A172 (cell line): ENCODE measurements at regions not wholly inside any gene's neighbourhood (a gene's known extent, or its start where the extent isn't known, plus 50 kb on each side); places are given as distances from the start of the nearest gene placed in this dataset.
"Not testable (repeated sequence)": the region's sequence is repeated elsewhere in the genome, so short reads cannot be mapped to it uniquely, and the experiment has no call there.

Experiments used
- DNase-seq: peaks from one replicate; pipeline ENCODE4 v3.0.0-alpha.2; 2015; ENCODE audit warnings: low spot score

DNA sequence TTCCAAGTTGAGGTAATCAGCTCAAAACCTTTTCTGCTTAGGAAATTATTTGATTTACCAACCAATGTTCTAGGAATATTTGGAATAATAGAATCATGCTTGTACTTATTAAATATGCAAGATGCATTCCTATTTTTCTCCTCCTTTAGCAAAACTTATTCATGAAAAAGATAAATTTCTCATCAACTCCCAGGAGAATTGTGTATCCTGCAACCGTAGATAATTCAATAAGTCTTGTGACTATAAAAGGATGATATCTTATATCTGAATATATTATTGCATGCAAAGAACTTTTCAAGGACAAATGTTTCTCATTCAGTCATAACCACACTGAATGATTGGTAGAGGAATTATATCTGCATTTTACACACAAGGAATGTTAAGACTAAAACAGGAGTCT, 84.9 kb upstream of the CCNG1 start:
- no peak for DNase-seq

DNA sequence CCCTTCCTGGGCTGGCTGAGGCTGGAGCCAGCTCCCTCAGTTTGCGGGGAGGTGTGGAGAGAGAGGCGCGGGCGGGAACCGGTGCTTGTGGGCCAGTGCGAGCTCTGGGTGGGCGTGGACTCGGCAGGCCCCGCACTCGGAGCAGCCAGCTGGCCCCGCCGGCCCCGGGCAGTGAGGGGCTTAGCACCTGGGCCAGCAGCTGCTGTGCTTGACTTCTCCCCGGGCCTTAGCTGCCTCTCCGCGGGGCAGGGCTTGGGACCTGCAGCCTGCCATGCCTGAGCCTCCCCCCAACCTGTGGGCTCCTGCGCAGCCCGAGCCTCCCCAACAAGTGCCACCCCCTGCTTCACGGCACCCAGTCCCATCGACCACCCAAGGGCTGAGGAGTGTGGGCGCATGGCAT, 81.6 kb upstream of the CCNG1 start:
- not testable (repeated sequence) for DNase-seq

DNA sequence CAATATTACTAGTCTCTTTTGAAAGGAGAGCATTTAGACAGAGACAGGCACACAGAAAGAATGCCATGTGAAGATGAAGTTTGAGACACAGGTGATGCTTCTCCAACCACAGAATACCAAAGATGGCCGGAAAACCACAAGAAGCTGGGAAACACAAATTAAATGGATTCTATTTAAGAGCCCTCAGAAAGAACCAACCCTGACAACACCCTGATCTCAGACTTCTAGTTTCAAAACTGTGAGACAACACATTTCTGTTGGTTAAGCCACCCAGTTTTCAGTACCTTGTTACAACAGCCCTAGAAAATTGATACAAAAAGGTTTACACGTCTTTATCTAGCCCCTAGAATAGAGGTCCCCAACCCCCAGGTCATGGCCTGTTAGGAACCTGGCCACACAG, 79.8 kb upstream of the CCNG1 start:
- no peak for DNase-seq

DNA sequence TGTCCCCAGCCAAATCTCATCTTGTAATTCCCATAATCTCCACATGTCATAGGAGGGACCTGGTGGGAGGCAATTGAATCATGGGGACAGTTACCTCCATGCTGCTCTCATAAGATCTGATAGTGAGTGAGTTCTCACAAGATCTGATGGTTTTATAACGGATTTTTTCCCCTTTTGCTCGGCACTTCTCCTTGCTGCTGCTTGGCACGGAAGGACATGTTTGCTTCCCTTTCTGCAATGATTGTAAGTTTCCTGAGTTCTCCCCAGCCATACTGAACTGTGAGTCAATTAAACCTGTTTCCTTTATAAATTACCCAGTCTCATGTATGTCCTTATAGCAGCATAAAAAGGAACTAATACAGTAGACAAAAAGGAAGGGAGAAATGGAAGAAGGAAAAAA, 76.7 kb upstream of the CCNG1 start:
- no peak for DNase-seq

DNA sequence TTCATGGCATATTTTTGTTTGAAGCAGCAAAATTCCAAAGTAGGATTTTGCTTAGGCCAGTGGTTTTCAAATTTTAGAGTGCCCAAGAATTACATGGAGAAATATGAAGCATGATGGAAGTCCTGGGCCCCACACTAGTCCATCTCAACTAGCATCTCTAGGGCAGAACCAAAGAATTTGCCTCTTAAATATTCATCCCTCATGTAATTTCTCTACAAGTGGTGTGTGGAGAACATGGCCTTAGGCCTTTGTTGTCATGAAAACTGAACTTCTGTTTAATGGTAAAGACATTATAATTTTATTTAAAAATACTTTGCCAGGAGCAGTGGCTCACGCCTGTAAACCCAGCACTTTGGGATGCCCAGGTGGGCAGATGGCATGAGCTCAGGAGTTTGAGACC, 75.9 kb upstream of the CCNG1 start:
- no peak for DNase-seq

DNA sequence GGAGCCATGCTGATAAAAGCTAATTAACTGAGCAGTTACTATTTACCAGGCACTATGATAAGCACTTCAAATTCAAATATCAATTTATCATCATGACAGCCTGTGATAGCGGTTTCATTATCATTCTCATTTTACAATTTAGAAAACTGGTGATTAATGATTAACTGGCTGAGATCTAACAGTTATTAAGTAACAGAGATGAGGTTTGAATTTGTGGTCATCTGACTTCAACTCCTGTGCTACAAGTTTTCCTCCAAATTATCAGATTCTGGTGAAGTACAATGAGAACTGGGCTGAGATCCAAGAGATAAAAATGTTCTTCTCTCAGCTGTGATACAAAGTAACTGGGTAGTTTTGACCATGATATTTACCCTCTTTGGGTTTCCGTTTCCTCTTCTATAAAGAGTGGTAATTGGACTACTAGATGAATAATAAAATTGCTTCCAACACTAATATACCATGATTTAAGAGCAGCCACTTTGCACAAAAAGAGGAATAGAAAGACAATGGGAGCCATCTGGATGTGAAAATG, 74.5 kb upstream of the CCNG1 start:
- DNase-seq = peak; percentile 16

DNA sequence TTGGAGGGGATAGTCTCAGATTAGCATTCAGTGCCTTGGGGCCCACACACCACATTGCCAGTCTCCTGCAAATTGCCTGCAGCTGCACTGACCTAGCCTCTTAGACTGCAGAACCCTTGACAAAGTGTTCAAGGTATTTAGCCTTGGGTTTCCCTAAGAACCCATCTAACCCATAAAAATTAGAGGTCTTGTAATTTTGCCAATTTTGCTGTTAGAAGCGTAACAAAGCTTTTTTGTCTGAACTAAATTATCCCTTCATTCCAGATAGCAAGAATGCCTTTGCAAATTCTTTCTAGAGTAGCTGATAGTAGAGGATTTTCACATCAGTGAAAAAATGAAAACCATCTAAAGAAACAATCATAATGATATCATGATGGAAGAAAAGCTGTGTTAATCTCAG, 74.0 kb upstream of the CCNG1 start:
- peak; percentile 12 for DNase-seq

DNA sequence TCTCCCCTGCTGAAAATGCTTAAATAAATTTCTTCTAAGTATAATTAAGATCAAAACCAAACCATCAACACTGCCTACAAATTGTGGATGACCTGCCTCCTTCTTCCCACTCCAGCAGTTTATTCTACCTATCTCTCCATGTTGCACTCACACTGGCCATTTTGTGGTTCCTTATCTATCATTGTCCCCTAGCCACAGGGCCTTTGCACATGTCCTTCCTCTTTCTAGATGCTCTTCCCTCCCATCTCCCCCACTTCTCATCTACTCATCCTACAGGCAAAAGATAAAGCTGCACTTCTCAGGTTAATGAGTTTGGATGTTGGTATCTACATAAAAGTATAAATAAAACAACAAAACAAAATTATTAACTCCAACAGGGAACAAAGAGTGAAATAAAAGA, 70.6 kb upstream of the CCNG1 start:
- no peak for DNase-seq

DNA sequence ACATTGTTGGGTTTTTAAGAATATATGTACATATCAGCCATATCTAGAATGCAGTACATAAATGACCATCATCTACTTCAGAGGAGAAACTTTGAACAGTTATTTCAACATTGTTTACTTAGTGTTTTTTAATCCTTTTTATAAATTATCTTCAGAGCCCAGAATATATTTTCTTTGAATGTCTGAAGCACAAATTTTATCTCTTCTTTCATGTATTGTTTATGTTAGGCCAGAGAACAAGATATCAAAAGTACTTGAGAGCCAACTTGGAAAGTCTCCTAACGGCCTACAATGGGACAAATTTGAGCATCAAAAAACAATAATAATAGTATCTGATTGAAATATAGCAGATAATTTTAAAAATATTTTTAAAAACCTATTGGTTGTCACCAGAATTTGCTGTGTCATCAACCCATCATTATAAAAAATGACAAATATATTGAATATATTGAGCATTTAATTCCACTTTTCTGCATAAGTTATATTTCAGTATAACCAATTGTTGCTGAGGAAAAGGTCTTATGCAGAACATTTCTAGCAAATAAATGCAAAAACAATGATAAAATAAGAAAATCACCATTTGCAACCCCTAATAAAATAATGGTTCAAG, 67.5 kb upstream of the CCNG1 start:
- no peak for DNase-seq

DNA sequence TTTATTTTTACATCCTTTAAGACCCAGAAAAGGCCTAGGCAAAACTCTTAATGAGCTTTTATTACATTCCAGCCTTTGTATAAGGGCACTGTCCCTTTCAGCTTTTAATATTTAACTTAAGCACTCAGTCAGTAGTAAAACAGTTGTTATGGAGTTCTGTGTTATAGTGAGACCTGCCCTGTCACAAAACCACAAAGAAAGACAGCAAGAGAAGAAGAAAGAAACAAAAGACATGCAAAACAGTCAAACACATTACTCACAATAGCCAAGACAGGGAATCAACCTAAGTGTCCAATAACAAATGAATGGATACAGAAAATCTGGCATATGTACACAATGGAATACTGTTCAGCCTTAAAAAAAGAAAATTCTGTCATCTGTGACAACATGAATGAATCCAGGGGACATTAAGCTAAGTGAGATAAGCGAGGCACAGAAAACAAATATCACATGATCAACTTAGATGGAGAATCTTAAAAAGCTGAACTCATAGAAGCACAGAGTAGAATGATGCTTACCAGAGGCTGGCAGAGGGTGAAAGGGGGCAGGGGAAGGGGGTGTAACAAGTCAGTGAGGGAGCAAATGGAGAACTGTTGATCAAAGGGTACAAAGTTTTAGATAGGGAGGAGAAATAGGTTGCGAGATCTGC, 63.8 kb upstream of the CCNG1 start:
- DNase-seq = no peak

DNA sequence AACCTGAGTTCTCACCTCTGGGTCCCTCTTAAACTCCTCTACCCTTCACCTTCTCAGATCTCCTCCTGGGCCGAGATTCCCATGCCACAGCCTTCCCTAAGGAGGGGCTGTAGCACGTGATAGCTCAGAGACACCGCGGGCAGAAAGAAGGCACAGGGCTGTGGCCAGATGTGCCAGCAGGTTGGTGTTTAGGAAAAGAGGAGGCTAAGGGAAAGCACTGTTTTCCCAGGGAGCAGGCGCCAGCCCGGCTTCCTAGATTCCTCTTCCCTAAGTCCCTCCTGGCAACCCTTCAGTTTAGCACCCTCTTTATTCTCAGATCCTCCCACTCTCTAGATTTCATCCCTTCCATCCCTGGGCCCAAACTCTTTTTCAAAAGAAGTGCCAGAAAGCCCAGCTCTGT, 59.4 kb upstream of the CCNG1 start:
- no peak for DNase-seq

DNA sequence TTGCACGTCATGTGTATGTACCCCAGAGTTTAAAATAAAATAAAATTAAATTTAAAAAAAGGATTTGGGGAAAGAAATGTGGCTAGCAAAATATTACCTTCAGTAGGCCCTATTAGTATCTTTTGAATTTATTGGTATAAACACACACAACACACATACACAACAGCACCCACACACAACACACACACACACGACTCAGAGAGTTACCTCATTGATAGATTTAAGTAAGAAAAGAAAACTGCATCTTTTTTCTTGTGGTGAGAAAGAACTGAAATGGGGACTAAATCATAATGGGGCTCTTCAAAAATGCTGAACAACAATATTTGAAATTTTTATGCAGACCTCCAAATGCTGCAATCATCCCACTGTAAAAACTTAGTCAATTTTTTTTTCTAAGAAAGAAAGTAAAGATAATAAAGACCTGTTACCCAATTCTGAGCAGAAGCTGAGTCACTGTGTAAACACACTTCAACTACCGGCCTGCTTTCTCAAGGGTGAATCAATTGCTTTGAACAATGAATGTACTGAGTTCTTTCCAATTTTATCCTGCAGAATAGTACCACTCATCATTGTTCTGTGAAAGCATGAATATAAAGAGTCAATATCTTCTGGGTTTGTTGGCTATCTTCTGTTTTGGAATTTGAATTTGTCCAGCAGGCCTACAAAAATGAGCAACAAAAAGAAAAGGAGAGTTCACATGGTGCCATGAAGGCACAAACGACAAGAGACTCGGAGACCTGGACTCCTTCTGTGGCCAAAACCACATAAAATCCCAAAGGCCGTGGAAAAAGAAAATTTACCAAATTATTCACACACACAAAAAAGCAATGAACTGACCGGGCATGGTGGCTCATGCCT, 57.9 kb upstream of the CCNG1 start:
- DNase-seq = peak; percentile 88

DNA sequence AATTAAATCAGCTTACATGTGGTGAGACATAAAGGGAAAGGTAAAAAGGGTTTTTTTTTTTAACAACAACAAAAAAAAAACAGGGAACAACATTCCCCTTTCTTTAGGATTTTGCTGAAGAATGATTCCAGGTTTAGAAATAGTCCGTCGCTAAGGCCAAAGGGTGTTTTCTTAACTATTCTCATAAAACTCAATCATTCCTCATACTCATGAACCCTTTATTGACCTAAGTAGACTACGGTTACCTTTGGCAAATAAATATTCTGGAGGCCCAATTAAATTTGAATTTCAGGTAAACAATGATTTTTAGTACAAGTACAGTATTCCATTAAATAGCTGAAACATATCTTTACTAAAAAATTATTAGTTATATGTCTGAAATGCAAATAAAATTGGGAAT, 55.6 kb upstream of the CCNG1 start:
- no peak for DNase-seq

DNA sequence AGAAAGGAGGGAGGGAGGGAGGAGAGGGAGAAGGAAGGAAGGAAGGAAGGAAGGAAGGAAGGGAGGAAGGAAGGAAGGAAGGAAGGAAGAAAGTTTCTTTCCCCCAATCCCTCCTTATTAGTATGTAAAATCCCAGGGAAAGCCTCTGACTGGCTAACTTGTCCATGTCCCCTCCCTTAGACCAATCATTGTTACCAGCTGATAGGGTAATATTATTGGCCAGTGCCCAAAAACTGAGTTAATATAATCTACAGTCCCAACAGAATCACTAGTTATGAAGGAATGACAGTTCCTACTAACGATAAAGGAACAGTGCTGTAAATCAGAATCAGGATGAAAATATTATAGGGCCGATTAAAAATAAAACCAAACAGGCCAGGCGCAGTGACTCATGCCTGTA, 53.6 kb upstream of the CCNG1 start:
- peak; percentile 12 for DNase-seq

DNA sequence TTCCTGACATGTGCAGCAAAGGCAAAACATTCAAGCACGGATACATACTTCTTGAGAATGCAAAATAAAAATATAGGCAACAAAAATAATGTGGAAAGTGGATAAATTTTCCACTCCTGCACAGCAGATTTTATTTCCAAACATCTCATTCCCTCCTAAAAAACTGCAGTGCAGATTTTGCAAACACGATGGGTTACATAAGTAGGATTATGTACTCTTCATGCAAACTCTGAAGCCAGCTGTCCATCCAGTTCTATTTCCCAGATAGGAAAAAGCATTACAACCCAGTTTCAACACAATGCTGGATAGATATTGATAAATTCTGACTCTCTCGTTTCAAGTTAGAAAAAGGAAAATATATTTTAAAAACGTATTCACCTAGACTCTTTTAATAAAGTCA, 52.7 kb upstream of the CCNG1 start:
- DNase-seq = no peak

DNA sequence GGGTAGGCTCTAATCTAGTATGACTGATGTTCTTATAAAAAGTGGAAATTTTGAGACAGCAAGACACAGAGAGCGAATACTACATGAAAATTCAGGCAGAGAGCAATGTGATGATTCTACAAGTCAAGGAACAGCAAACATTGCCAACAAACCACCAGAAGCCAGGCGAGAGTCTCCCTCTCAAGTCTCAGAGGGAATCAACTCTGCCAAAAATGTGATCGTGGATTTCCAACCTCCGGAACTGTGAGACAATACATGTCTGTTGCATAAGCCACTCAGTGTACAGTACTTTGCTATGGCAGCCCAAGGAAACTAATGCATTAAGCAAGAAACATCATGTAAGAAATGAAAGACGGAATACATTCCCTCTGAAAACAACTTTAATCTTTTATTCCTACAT, 52.1 kb upstream of the CCNG1 start:
- no peak for DNase-seq

DNA sequence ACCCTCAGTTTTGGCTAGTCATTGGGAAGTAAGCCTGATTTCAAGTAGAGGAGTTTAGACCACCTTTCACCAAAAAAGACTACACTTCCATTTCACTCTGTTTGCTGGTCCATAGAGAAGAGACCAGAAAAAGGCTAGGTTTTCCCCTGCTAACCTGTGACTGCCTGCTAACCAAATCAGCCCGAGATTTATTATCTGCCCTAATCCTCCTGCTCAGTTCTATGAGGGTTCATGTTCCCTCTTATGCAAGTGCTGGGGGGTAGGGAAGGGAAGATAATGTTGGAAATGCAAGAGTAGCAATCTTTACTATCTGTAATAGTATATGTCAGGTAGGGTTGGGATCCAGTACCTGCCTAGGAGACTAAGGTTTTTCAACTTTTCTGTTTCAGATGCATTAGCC, 51.6 kb upstream of the CCNG1 start:
- no peak for DNase-seq

DNA sequence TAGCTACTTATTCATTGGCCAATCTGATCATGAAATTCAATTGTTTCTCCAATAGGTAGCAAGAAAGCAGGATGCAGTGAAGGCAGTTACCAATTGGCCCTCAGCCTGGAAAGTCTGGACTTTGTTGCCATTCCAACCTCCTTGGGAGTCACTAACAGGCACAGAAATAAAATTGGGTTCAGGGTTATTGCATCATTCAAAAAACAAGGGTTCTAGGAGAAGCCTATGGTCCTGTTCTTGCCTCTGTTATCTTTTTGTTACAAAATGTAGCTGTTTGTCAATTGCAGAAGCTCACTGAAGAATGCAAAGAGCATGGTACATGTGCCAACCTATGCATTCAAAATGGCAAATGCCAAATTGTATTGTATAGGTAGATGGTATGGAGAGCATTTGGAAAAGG, 51.0 kb upstream of the CCNG1 start:
- no peak for DNase-seq

DNA sequence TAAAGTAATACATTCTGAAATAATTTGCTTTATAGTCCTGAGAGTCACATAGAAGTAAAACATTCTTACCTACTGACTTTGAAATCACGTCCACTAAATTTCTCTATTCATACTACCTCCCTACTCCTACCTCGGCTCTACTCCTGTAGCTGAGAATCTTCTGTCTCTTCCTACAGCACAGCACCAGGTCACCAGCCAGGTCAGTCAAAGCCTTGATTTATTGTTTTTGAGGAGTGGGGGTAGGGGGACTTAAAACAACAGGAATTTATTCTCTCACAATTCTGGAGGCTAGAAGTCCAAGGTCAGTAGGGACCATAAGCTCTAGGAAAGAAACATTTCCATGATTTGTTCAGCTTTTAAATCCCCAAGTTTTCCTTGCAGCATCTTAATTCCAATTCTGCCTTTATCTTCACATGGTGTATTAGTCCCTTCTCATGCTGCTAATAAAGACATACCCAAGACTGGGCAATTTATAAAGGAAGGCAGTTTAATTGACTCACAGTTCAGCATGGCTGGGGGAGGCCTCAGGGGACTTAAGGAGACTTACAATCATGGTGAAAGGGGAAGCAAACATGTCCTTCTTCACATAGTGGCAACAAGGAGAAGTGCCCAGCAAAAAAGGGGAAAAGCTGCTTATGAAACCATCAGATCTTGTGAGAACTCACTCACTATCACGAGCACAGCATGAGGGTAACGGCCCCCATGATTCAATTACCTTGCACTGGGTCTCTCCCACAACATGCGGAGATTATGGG, 49.6 kb upstream of the CCNG1 start:
- DNase-seq = no peak
